B cell (primary cell): ENCODE measurements at regions not wholly inside any gene's neighbourhood (a gene's known extent, or its start where the extent isn't known, plus 50 kb on each side); places are given as distances from the start of the nearest gene placed in this dataset.

Source experiments
- ATAC-seq: fragments of 200-7000 bp; cut with Tn5 transposase; one replicate; pipeline ENCODE4 v1.10.0; 2021; ENCODE audit warnings: low read depth, mild to moderate bottlenecking, moderate number of reproducible peaks, moderate library complexity
- CTCF ChIA-PET: fragments of 350-600 bp; sonication (Branson Sonifier 250); formaldehyde crosslinking; loops from one replicate; lab custom pipeline; 2021; ENCODE audit warnings: antibody characterized with exemption, inconsistent platforms; lab: Charles Lee
- POLR2A ChIA-PET: fragments of 350-600 bp; sonication (Branson Sonifier 250); formaldehyde crosslinking; loops from one replicate; lab custom pipeline; 2021; ENCODE audit warnings: antibody characterized with exemption; lab: Charles Lee
- DNase-seq: peaks from one replicate; pipeline ENCODE4 v3.0.0; 2013
- H2AFZ ChIP-seq: 2 replicates; pipeline ENCODE4 v1.6.1; 2012; ENCODE audit warnings: mild to moderate bottlenecking, low read depth, low read length; ENCODE audit not compliant: insufficient read depth, poor library complexity, severe bottlenecking
- H3K27ac ChIP-seq, 2 donors: 1 replicate in 1 of 2; 2 replicates in 1 of 2; pipeline ENCODE4 v1.5.1; 2012 to 2013; ENCODE audit warnings: low read length in 2 of 2, mild to moderate bottlenecking in 2 of 2, moderate library complexity in 1 of 2
- H3K27me3 ChIP-seq, 4 experiments: fragments of 200-600 bp in 1 of 4; sonication (generic) in 1 of 4; replicated peaks in 1 of 4; 1 replicate in 2 of 4; 2 replicates in 2 of 4; pipeline versions ENCODE4 v1.6.1 to v1.7.0; 2013 to 2016; ENCODE audit warnings: low read length in 3 of 4, mild to moderate bottlenecking in 2 of 4, mixed read lengths in 1 of 4, moderate library complexity in 1 of 4; ENCODE audit not compliant: insufficient read depth in 4 of 4, control insufficient read depth in 3 of 4; ENCODE audit errors: control extremely low read depth in 1 of 4
- H3K36me3 ChIP-seq, 2 experiments: replicated peaks in 1 of 2; 1 replicate in 1 of 2; 2 replicates in 1 of 2; pipeline versions ENCODE4 v1.6.1 to v1.7.1; 2013; ENCODE audit warnings: low read length in 1 of 2; ENCODE audit not compliant: insufficient read depth in 2 of 2, control insufficient read depth in 1 of 2; ENCODE audit errors: control extremely low read depth in 1 of 2, extremely low read depth in 1 of 2
- H3K4me1 ChIP-seq, 2 donors: fragments of 200-600 bp in 1 of 2; sonication (generic) in 1 of 2; 1 replicate in 1 of 2; 2 replicates in 1 of 2; pipeline versions ENCODE4 v1.5.1 to v1.6.1; 2013 to 2017; ENCODE audit warnings: low read length in 2 of 2; ENCODE audit not compliant: control insufficient read depth in 2 of 2, insufficient read depth in 2 of 2
- H3K4me2 ChIP-seq: replicated peaks from 2 replicates; pipeline ENCODE3; 2012; ENCODE audit warnings: mild to moderate bottlenecking, low read depth, low read length; ENCODE audit not compliant: poor library complexity, severe bottlenecking
- H3K4me3 ChIP-seq, 5 experiments: fragments of 200-600 bp in 1 of 5; sonication (generic) in 1 of 5; 1 replicate in 3 of 5; 2 replicates in 2 of 5; pipeline versions ENCODE4 v1.5.1 to v1.7.0; 2011 to 2016; ENCODE audit warnings: low read length in 4 of 5, mild to moderate bottlenecking in 4 of 5, low read depth in 2 of 5, control low read depth in 1 of 5, moderate library complexity in 1 of 5; ENCODE audit not compliant: insufficient read depth in 1 of 5; ENCODE audit errors: control extremely low read depth in 1 of 5, extremely low read depth in 1 of 5
- H3K79me2 ChIP-seq: fragments of 200-600 bp; sonication (generic); one replicate; pipeline ENCODE4 v1.6.0; 2016; ENCODE audit warnings: low read length; ENCODE audit not compliant: control insufficient read depth, insufficient read depth
- H3K9ac ChIP-seq: fragments of 200-600 bp; sonication (generic); 2 replicates; pipeline ENCODE4 v1.6.1; 2017; ENCODE audit warnings: mild to moderate bottlenecking, low read length, moderate library complexity
- H3K9me3 ChIP-seq, 3 donors: one replicate each; pipeline versions ENCODE4 v1.6.1 to v1.7.1; 2013; ENCODE audit warnings: low read length in 2 of 3; ENCODE audit not compliant: control insufficient read depth in 2 of 3, insufficient read depth in 1 of 3; ENCODE audit errors: control extremely low read depth in 1 of 3
- H4K20me1 ChIP-seq: 2 replicates; pipeline ENCODE4 v1.6.0; 2012; ENCODE audit warnings: mild to moderate bottlenecking, low read length; ENCODE audit not compliant: insufficient read depth, control insufficient read depth, poor library complexity, severe bottlenecking
- H3K27ac Mint-ChIP-seq: one replicate; pipeline ENCODE4 v1.8.0; 2021; ENCODE audit warnings: mixed read lengths
- H3K27me3 Mint-ChIP-seq: one replicate; pipeline ENCODE4 v1.8.0; 2021; ENCODE audit warnings: mixed read lengths
- H3K4me1 Mint-ChIP-seq: one replicate; pipeline ENCODE4 v1.8.0; 2021; ENCODE audit warnings: mixed read lengths
- H3K4me3 Mint-ChIP-seq: one replicate; pipeline ENCODE4 v1.8.0; 2021; ENCODE audit warnings: mixed read lengths
- H3K9me3 Mint-ChIP-seq: one replicate; pipeline ENCODE4 v1.8.0; 2022; ENCODE audit warnings: mixed read lengths; ENCODE audit not compliant: insufficient read depth
- CTCF ChIP-seq: fragments of 200-600 bp; IDR thresholded peaks from one replicate; pipeline ENCODE4 v1.8.0; 2022; ENCODE audit warnings: antibody characterized with exemption, mild to moderate bottlenecking
- EZH2 ChIP-seq: IDR thresholded peaks from 2 replicates; pipeline ENCODE4 v1.6.1; 2012; ENCODE audit warnings: borderline replicate concordance, low read depth, mild to moderate bottlenecking, moderate library complexity, low read length; ENCODE audit not compliant: insufficient read depth, poor library complexity, severe bottlenecking
- WGBS: methylation state at CpG from one replicate; pipeline ENCODE4 v1.1.5; 2013; ENCODE audit warnings: missing lambda C conversion rate; ENCODE audit not compliant: insufficient coverage; 5-methylcytosine and 5-hydroxymethylcytosine counted together
- intact Hi-C: fragments of 100-400 bp; cut with micrococcal nuclease; formaldehyde crosslinking; loops from one replicate; pipeline ENCODE4 v1.10.0; 2022

- H3K9me3 Mint-ChIP-seq = peaks cover 4% of the 10 kb centered on the region
- intact Hi-C loops = no loop called here
Observed at GRCh38 chr18:60987963-60988362, 345.3 kb upstream of the CDH20 start.

GRCh38 chr18:60996326-60996725, 336.9 kb upstream of the CDH20 start:
- no peak overlapping the region for H3K4me2 ChIP-seq
- H2AFZ ChIP-seq = no peak overlapping the region
- H3K9me3 ChIP-seq = no peaks in the 10 kb centered on the region
- H3K4me1 ChIP-seq = no peaks in the 10 kb centered on the region
- H3K4me1 Mint-ChIP-seq = no peaks in the 10 kb centered on the region
- WGBS = no CpG with 5 or more reads among the region's 1 CpG
- H3K27ac ChIP-seq = no peak overlapping the region
- no peak overlapping the region for H3K4me3 ChIP-seq
- POLR2A ChIA-PET = no interaction called here
- H3K27me3 Mint-ChIP-seq = no peaks in the 10 kb centered on the region
- ATAC-seq (no peak), DNase-seq (no peak)
- no peaks in the 10 kb centered on the region for H3K36me3 ChIP-seq
- intact Hi-C loops = no loop called here
- no peaks in the 10 kb centered on the region for H4K20me1 ChIP-seq
- TF ChIP-seq EZH2 (no peak), CTCF (no peak)
- no peak overlapping the region for H3K27ac Mint-ChIP-seq
- peaks cover 8% of the 10 kb centered on the region for H3K9me3 Mint-ChIP-seq
- no peaks in the 10 kb centered on the region for H3K27me3 ChIP-seq
- H3K4me3 Mint-ChIP-seq = no peak overlapping the region
- H3K9ac ChIP-seq = no peak overlapping the region
- CTCF ChIA-PET = no interaction called here
- no peaks in the 10 kb centered on the region for H3K79me2 ChIP-seq

More at GRCh38 chr18:60987963-60988362, 345.3 kb upstream of the CDH20 start:
- H3K4me3 Mint-ChIP-seq = no peak overlapping the region
- H3K27me3 Mint-ChIP-seq = no peaks in the 10 kb centered on the region
- Histone ChIP-seq H3K4me2 (no peak overlapping the region), H3K27me3 (no peaks in the 10 kb centered on the region), H3K4me1 (no peaks in the 10 kb centered on the region), H3K4me3 (no peak overlapping the region), H2AFZ (no peak overlapping the region), H3K9me3 (peaks cover 0 to 3% (median 0%) of the 10 kb centered on the region in 3 donors), H4K20me1 (no peaks in the 10 kb centered on the region), H3K79me2 (no peaks in the 10 kb centered on the region), H3K9ac (no peak overlapping the region), H3K36me3 (no peaks in the 10 kb centered on the region), H3K27ac (no peak overlapping the region)
- WGBS = no CpG with 5 or more reads among the region's 1 CpG
- ChIA-PET CTCF (no interaction called here), POLR2A (no interaction called here)
- H3K4me1 Mint-ChIP-seq = no peaks in the 10 kb centered on the region
- H3K27ac Mint-ChIP-seq = no peak overlapping the region
- ATAC-seq (no peak), DNase-seq (no peak)
- TF ChIP-seq EZH2 = no peak
- no peak for TF ChIP-seq CTCF
